H1 (cell line): ENCODE measurements at regions not wholly inside any gene's neighbourhood (a gene's known extent, or its start where the extent isn't known, plus 50 kb on each side); places are given as distances from the start of the nearest gene placed in this dataset.

Source experiments
- CTCF ChIA-PET: fragments of 300-600 bp; sonication (Branson Sonifier 250); formaldehyde crosslinking; loops from one replicate; lab custom pipeline; 2021; ENCODE audit not compliant: partially characterized antibody; lab: Charles Lee
- POLR2A ChIA-PET: fragments of 300-600 bp; sonication (Branson Sonifier 250); formaldehyde crosslinking; loops from one replicate; lab custom pipeline; 2021; ENCODE audit warnings: inconsistent platforms; ENCODE audit not compliant: partially characterized antibody; lab: Charles Lee
- DNase-seq, 2 experiments: peaks; one replicate each; pipeline versions ENCODE4 v3.0.0 to v3.0.0-alpha.2; 2010 to 2022; ENCODE audit warnings: low spot score in 2 of 2, low read depth in 1 of 2, mixed read lengths in 1 of 2
- FAIRE-seq: peaks from 2 replicates; lab custom pipeline; 2011; peaks lifted over from hg19 to GRCh38; lab: Jason Lieb, UNC
- H2AFZ ChIP-seq: 2 replicates; pipeline ENCODE4 v1.8.1; 2012; ENCODE audit warnings: low read length, inconsistent platforms
- H2AK5ac ChIP-seq: 2 replicates; pipeline ENCODE4 v1.6.1; 2013; ENCODE audit warnings: low read depth, low read length
- H2BK120ac ChIP-seq: replicated peaks from 2 replicates; pipeline ENCODE3; 2013; ENCODE audit warnings: low read depth, low read length, inconsistent platforms
- H2BK12ac ChIP-seq: 2 replicates; pipeline ENCODE4 v1.6.1; 2013; ENCODE audit warnings: low read depth, low read length
- H2BK15ac ChIP-seq: 2 replicates; pipeline ENCODE4 v1.6.1; 2013; ENCODE audit warnings: low read length
- H2BK20ac ChIP-seq: 2 replicates; pipeline ENCODE4 v1.6.1; 2013; ENCODE audit warnings: low read length
- H2BK5ac ChIP-seq: 2 replicates; pipeline ENCODE4 v1.6.1; 2013; ENCODE audit warnings: low read depth, low read length
- H3K14ac ChIP-seq: 2 replicates; pipeline ENCODE4 v1.6.1; 2013; ENCODE audit warnings: inconsistent platforms; ENCODE audit not compliant: insufficient read length
- H3K18ac ChIP-seq: 2 replicates; pipeline ENCODE4 v1.6.1; 2013; ENCODE audit warnings: low read length; ENCODE audit errors: extremely low read depth
- H3K23ac ChIP-seq: 2 replicates; pipeline ENCODE4 v1.6.1; 2013; ENCODE audit warnings: inconsistent platforms; ENCODE audit not compliant: insufficient read length
- H3K23me2 ChIP-seq: 2 replicates; pipeline ENCODE4 v1.6.1; 2013; ENCODE audit warnings: low read depth, low read length
- H3K27ac ChIP-seq: 2 replicates; pipeline ENCODE4 v1.6.1; 2011; ENCODE audit warnings: low read depth, low read length, inconsistent platforms
- H3K27me3 ChIP-seq, 4 experiments: replicated peaks in 1 of 4; 1 replicate in 1 of 4; 2 replicates in 3 of 4; pipeline versions ENCODE4 v1.6.1 to v1.8.1; 2011 to 2013; ENCODE audit warnings: low read length in 3 of 4, mild to moderate bottlenecking in 3 of 4, inconsistent platforms in 2 of 4, mixed read lengths in 2 of 4, moderate library complexity in 1 of 4; ENCODE audit not compliant: control insufficient read depth in 3 of 4, insufficient read depth in 3 of 4; ENCODE audit errors: extremely low read depth in 1 of 4
- H3K36me3 ChIP-seq, 4 experiments: 2 replicates each; pipeline versions ENCODE4 v1.6.1 to v1.8.1; 2011 to 2013; ENCODE audit warnings: mild to moderate bottlenecking in 4 of 4, low read length in 3 of 4, moderate library complexity in 2 of 4, control low read depth in 1 of 4, inconsistent platforms in 1 of 4; ENCODE audit not compliant: insufficient read depth in 4 of 4, control insufficient read depth in 2 of 4
- H3K4ac ChIP-seq: replicated peaks from 2 replicates; pipeline ENCODE3; 2013; ENCODE audit warnings: low read length, low read depth, mixed read lengths, inconsistent platforms; ENCODE audit not compliant: insufficient read length
- H3K4me1 ChIP-seq, 4 experiments: replicated peaks in 1 of 4; 1 replicate in 1 of 4; 2 replicates in 3 of 4; pipeline versions ENCODE4 v1.6.1 to v1.8.1; 2011 to 2013; ENCODE audit warnings: low read length in 3 of 4, inconsistent platforms in 2 of 4, mixed read lengths in 1 of 4; ENCODE audit not compliant: insufficient read depth in 4 of 4, control insufficient read depth in 3 of 4
- H3K4me2 ChIP-seq, 2 experiments: 2 replicates each; pipeline versions ENCODE4 v1.6.1 to v1.8.1; 2011 to 2013; ENCODE audit warnings: low read depth in 2 of 2, low read length in 2 of 2, control low read depth in 1 of 2, inconsistent platforms in 1 of 2, mild to moderate bottlenecking in 1 of 2; ENCODE audit not compliant: insufficient read depth in 1 of 2
- H3K4me3 ChIP-seq, 4 experiments: fragments of 200-600, 300-600 bp in 1 of 4; sonication (generic), shearing (Covaris generic), sonication (Bioruptor Twin) in 1 of 4; 2 replicates each; pipeline versions ENCODE4 v1.5.1 to v1.8.1; 2011 to 2016; ENCODE audit warnings: low read length in 4 of 4, low read depth in 3 of 4, control low read depth in 2 of 4, inconsistent platforms in 2 of 4, mild to moderate bottlenecking in 2 of 4, mixed read lengths in 1 of 4, moderate library complexity in 1 of 4; ENCODE audit not compliant: insufficient read depth in 2 of 4; ENCODE audit errors: extremely low read depth in 1 of 4
- H3K56ac ChIP-seq: replicated peaks from 2 replicates; pipeline ENCODE3; 2013; ENCODE audit warnings: low read depth, mild to moderate bottlenecking, mixed read lengths, low read length, inconsistent platforms; ENCODE audit not compliant: insufficient read length
- H3K79me1 ChIP-seq: 2 replicates; pipeline ENCODE4 v1.6.1; 2013; ENCODE audit warnings: low read depth, low read length, control low read depth
- H3K79me2 ChIP-seq, 2 experiments: 2 replicates each; pipeline versions ENCODE4 v1.6.1 to v1.8.1; 2012 to 2013; ENCODE audit warnings: low read length in 2 of 2, mild to moderate bottlenecking in 2 of 2, inconsistent platforms in 1 of 2; ENCODE audit not compliant: insufficient read depth in 2 of 2, control insufficient read depth in 1 of 2
- H3K9ac ChIP-seq, 4 experiments: replicated peaks in 1 of 4; 1 replicate in 1 of 4; 2 replicates in 3 of 4; pipeline versions ENCODE4 v1.6.1 to v1.8.1; 2011 to 2013; ENCODE audit warnings: low read depth in 3 of 4, low read length in 3 of 4, control low read depth in 2 of 4, mild to moderate bottlenecking in 2 of 4, moderate library complexity in 2 of 4, inconsistent platforms in 1 of 4; ENCODE audit errors: extremely low read depth in 1 of 4
- H3K9me3 ChIP-seq, 2 experiments: 2 replicates each; pipeline versions ENCODE4 v1.6.1 to v1.8.1; 2012 to 2013; ENCODE audit warnings: mild to moderate bottlenecking in 2 of 2, moderate library complexity in 2 of 2, control low read depth in 1 of 2, inconsistent platforms in 1 of 2, low read depth in 1 of 2, low read length in 1 of 2, mixed read lengths in 1 of 2; ENCODE audit not compliant: insufficient read depth in 2 of 2
- H4K20me1 ChIP-seq, 2 experiments: replicated peaks in 1 of 2; 2 replicates each; pipeline versions ENCODE3 to v1.8.1; 2011 to 2013; ENCODE audit warnings: inconsistent platforms in 2 of 2, low read length in 2 of 2, mild to moderate bottlenecking in 1 of 2; ENCODE audit not compliant: insufficient read depth in 2 of 2, control insufficient read depth in 1 of 2
- H4K5ac ChIP-seq: 2 replicates; pipeline ENCODE4 v1.6.1; 2013; ENCODE audit warnings: low read length, low read depth, mixed read lengths, inconsistent platforms; ENCODE audit not compliant: insufficient read length
- H4K8ac ChIP-seq: 2 replicates; pipeline ENCODE4 v1.8.0; 2013; ENCODE audit warnings: mild to moderate bottlenecking, moderate library complexity, low read length, inconsistent platforms; ENCODE audit not compliant: insufficient read depth; ENCODE audit errors: extremely low read depth
- H4K91ac ChIP-seq: replicated peaks from 2 replicates; pipeline ENCODE3; 2013; ENCODE audit warnings: low read length, mixed read lengths, inconsistent platforms; ENCODE audit not compliant: insufficient read length
- EP300 ChIP-seq, 2 experiments: IDR thresholded peaks; 1 replicate in 1 of 2; 2 replicates in 1 of 2; pipeline ENCODE4 v1.6.1; 2011 to 2012; ENCODE audit warnings: low read depth in 2 of 2, low read length in 2 of 2, mild to moderate bottlenecking in 2 of 2, borderline replicate concordance in 1 of 2, inconsistent platforms in 1 of 2, moderate library complexity in 1 of 2
- WGBS, 2 experiments: shearing (Covaris generic) in 1 of 2; methylation state at CpG; one replicate each; pipeline versions ENCODE4 v1.1.6 to v1.1.7; 2013 to 2015; ENCODE audit warnings: low lambda C conversion rate in 2 of 2, mixed read lengths in 2 of 2, inconsistent platforms in 1 of 2, low coverage in 1 of 2, missing lambda C conversion rate in 1 of 2; ENCODE audit not compliant: insufficient replicate concordance in 2 of 2, insufficient coverage in 1 of 2, insufficient read length in 1 of 2; ENCODE audit errors: extremely low coverage in 1 of 2, missing lambda C conversion rate in 1 of 2; 5-methylcytosine and 5-hydroxymethylcytosine counted together

- TF ChIP-seq EP300 (IDR thresholded peaks at IDR 0.05; ENCODE audit: borderline replicate concordance in 1 of 2, low read depth in 2 of 2, low read length in 2 of 2): no peak
- Histone ChIP-seq H4K8ac (no peak overlapping the region), H3K9ac (no peak overlapping the region), H3K4me2 (no peak overlapping the region), H3K23me2 (no peaks in the 10 kb centered on the region), H3K4ac (no peak overlapping the region), H2BK12ac (no peak overlapping the region), H3K14ac (no peak overlapping the region), H2BK15ac (no peak overlapping the region), H2BK20ac (no peak overlapping the region), H3K23ac (no peak overlapping the region), H4K20me1 (no peaks in the 10 kb centered on the region), H2AFZ (no peak overlapping the region), H3K79me1 (no peaks in the 10 kb centered on the region), H3K27ac (no peak overlapping the region), H2BK120ac (no peak overlapping the region), H3K9me3 (peaks cover 76 to 100% of the 10 kb centered on the region in 2 experiments), H3K79me2 (no peaks in the 10 kb centered on the region), H2BK5ac (no peak overlapping the region), H3K18ac (no peak overlapping the region), H3K56ac (no peak overlapping the region), H3K4me1 (no peaks in the 10 kb centered on the region), H3K36me3 (no peaks in the 10 kb centered on the region; a peak in 1 of 8 replicates), H2AK5ac (no peak overlapping the region), H3K4me3 (no peak overlapping the region), H3K27me3 (no peaks in the 10 kb centered on the region), H4K91ac (no peak overlapping the region), H4K5ac (no peak overlapping the region)
- ChIA-PET CTCF (no interaction called here), POLR2A (no interaction called here)
- DNase-seq: no peak
- FAIRE-seq: no peak
- 88% methylated on average over 19 of the region's 19 CpGs; no CpG with 5 or more reads in 1 of the 2 experiments for WGBS, 2 experiments
Measured at GRCh38 chr12:34291426-34291901, 269.2 kb downstream of the ALG10 start.
